Ureter (tissue), 1 donor: ENCODE measurements at regions not wholly inside any gene's neighbourhood (a gene's known extent, or its start where the extent isn't known, plus 50 kb on each side); places are given as distances from the start of the nearest gene placed in this dataset.

Source experiments
- DNase-seq: peaks from one replicate; pipeline ENCODE4 v3.0.0-alpha.2; 2020; ENCODE audit warnings: low spot score
- donor health status: DM: yes; HTN: yes; CAD: no.

DNA sequence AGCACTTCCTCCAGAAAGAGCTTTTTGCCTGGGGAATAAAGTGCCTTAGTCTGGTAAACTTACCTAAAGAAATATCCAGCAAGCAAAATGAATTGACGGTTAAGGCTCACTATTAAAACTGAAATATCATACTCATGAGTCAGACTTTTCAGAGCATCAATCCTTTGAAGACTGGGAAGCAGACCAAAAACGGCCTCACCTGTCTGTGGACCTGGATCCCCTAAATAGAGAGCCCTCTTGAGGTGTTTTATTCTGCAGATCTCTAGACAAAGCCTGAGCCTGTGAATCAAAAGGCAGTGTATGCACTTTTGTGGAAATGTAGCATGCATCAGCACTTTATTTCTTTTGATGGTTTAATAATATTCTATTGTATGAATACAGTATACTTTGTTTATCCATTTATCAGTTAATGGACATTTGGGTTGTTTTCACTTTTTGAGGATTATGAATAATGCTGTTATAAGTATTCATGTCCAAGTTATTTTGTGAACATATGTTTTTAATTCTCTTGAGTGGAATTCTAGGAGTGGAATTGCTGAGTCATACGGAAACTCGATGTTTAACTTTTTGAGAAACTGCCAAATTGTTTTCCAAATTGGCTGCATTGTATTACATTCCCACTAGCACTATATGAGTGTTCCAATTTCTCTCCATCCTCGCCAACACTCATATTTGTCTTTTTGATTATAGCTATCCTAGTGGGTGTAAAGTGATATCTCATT is 449.0 kb upstream of the IGFBP3 start:
- DNase-seq = no peak

DNA sequence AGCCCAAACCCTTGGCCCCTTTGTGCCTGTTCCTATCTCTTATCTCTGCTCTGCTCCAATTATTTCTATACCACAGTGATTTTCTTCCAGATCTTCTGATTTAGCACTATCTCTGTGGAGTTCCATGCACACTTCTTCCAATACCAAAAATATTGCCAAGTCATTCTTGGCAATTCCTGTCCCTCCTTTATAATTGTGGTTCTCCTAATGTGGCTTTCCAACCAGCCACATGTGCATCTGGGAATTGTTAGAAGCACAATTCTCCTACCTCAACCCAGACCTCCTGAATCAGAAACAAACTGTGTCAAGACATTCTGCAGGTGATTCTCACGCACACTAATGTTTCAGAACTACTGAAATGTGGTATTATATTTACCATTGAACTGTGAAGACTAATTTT is 447.8 kb upstream of the IGFBP3 start:
- DNase-seq = no peak

GRCh38 chr7:46366526-46366925 is 445.5 kb upstream of the IGFBP3 start:
- DNase-seq = no peak

- no peak for DNase-seq
Measured at GRCh38 chr7:46363688-46364087, 442.6 kb upstream of the IGFBP3 start.

GRCh38 chr7:46360811-46361210 is 439.7 kb upstream of the IGFBP3 start:
- no peak for DNase-seq

DNA sequence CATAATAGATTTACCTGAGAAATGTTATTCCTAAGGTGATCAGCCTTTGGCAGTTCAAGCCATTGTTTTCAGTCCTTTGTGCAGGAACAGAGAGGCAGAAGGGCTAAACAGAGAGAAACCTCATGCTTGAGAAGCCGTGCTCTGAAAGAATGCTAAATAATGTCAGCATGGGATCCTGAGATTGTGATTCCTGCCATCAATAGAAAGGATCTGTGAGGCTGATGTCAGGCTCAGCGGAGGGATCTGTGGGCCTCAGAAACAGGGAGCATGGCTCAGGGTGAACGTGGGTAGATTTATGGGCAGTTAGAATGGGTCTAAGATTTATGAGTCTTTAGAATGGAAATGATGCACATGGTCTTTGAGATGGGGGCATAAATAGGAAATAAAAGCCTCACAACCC is 439.2 kb upstream of the IGFBP3 start:
- no peak for DNase-seq

DNA sequence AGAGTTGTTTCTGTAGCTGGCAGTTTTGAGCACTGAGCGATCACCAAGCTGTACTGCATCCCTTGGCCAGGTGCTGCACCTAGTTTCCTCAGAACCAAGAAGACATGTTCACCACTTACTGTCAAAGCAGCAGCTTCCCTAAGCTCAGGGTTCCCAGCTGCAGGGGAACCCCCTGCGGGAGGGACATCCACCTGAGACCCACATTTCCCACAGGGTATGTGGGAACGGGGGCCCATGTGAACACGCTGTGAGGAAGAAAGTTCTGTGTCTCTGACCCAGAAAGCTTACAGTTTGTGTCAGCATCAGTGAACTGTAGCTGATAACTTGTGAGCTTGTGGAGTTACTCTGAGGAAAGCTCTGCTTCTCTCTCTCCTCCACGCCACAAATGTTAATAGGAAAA is 436.8 kb upstream of the IGFBP3 start:
- no peak for DNase-seq

- DNase-seq = no peak
Measured at GRCh38 chr7:46357290-46357689, 436.2 kb upstream of the IGFBP3 start.

GRCh38 chr7:46356371-46356770 is 435.3 kb upstream of the IGFBP3 start:
- no peak for DNase-seq

GRCh38 chr7:46355331-46355730 is 434.3 kb upstream of the IGFBP3 start:
- no peak for DNase-seq

GRCh38 chr7:46352004-46352954 is 431.2 kb upstream of the IGFBP3 start:
- DNase-seq = peak; percentile 56

DNA sequence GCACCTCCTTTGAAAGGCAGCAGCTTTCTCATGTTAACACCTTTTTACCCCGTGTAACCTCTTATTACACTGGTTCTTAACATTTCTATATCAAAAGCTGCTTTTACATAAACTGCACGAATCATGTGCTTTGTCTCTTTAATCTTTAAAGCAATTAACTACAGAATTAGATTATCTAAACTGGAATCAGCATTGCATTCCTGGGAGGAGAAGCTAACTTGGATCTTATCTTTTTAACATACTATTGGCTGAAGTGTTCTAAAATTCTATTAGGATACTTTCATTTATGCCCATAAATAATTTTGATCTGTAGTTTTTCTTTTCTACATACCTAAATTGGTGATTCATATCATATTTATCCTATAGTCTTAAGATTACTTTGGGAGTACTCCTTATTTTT is 428.4 kb upstream of the IGFBP3 start:
- no peak for DNase-seq

DNA sequence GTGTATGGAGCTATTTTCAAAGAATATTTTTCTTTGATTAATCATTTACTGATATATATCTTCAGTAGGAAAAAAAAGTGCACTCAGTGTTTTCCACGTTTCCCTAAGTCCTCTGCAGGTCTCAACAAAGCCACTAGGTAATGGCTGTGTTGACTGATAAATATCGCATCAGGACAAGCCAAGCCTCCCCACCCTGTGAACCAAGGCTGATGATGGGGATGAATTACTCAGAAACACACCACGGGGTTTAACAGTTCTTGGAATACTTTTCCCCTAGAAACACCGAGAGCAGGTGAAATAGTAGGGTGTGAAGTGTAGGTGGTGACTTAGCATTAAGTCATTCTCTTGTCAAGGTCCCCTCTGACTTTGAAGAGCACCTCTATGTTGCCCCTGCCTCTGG is 423.5 kb upstream of the IGFBP3 start:
- DNase-seq = peak; percentile 52

DNA sequence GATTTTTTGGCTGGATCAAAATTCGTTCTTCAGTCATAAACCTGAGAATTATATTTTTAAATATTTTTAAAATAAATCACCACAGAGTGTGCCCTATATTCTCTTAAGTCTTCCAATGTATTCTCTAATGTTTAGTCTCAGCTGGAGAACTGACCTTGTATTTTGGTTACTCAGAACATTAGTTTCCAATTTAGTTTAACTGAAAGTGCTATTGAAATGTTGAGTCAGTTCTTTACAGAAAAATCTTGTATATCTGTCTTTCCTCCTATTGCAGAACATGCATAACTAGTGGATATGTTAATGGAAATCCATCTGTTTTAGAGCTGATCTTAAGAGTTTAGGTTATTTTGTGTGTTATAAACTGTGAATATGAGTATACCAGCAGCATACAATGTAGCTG is 422.7 kb upstream of the IGFBP3 start:
- no peak for DNase-seq

- no peak for DNase-seq
Measured at GRCh38 chr7:46322937-46323336, 401.9 kb upstream of the IGFBP3 start.

DNA sequence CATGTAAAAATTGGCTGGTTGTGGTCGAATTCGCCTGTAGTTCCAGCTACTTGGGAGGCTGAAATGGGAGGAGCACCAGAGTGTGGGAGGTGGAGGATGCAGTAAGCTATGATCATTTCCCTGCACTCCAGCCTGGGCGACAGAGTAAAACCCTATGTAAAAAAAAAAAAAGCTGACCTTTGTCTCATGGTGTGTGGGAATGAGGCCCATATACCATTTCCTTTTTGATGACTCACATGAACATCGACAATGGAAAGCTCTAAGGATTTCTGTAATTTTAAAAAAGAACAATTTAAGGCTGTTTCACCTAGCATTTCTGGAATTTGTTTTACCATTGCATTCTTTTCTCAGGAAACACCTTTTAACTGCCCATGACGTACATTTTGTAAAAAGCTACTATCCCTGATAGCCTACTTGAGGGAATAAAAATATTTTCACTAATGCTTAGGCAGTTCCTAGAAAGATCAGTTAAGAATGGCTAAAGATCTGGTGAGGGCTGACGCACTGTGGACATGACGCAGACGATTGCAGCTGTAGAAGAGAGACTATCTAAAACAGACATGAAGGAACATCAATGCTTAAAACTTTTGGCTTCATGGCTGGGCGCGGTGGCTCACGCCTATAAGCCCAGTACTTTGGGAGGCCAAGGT is 400.6 kb upstream of the IGFBP3 start:
- no peak for DNase-seq

- DNase-seq = no peak
Measured at GRCh38 chr7:46320956-46321355, 399.9 kb upstream of the IGFBP3 start.

GRCh38 chr7:46319841-46320240 is 398.8 kb upstream of the IGFBP3 start:
- DNase-seq = no peak

GRCh38 chr7:46318276-46318675 is 397.2 kb upstream of the IGFBP3 start:
- DNase-seq = no peak

DNA sequence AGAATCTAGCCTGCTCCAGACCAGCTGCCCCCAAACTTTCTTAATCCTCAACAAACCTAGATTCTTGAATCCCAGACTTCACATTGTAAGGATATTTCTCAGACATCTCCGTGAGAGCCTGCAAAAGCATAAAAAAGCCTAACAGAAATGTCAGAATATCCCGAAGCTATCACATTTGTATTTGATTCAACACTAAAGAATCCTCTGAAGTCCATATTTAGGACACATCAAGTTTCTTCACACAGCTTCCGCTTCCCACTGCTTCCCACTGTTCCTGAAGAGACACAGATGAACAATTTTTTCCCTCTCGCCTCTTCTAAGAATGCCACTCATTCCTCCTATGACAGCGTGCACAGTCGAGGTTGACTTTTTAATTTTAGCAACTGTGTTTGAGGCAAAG is 396.2 kb upstream of the IGFBP3 start:
- DNase-seq = no peak

- no peak for DNase-seq
Measured at GRCh38 chr7:46315891-46316290, 394.8 kb upstream of the IGFBP3 start.

DNA sequence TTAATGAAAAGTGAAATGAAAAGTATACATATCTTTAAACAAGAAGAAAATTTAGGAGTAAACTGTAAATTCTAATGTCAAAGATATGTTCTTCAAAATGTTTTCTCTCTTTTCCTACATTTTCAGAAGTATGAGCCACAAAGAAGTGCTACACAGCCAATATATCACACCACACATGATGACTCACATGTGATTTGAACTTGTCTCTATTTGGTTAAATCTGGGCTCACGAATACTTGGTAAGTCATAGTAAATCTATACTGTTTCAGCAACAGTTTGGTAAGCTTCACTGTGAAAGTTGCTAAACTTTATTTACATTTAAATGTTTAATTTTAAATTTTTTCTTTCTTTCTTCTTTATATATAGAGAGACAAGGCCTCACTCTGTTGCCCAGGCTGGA is 380.6 kb upstream of the IGFBP3 start:
- DNase-seq = no peak

GRCh38 chr7:46297515-46297914 is 376.4 kb upstream of the IGFBP3 start:
- no peak for DNase-seq
